NCI-H748 (cell line): ENCODE measurements at regions not wholly inside any gene's neighbourhood (a gene's known extent, or its start where the extent isn't known, plus 50 kb on each side); places are given as distances from the start of the nearest gene placed in this dataset.
A peak's percentile ranks its signal among the peaks of the same experiment; 100 is the strongest.

Experiments used
- DNase-seq: peaks from one replicate; lab custom pipeline; 2025; ENCODE audit not compliant: unreplicated experiment; lab: John Stamatoyannopoulos, UW

DNA sequence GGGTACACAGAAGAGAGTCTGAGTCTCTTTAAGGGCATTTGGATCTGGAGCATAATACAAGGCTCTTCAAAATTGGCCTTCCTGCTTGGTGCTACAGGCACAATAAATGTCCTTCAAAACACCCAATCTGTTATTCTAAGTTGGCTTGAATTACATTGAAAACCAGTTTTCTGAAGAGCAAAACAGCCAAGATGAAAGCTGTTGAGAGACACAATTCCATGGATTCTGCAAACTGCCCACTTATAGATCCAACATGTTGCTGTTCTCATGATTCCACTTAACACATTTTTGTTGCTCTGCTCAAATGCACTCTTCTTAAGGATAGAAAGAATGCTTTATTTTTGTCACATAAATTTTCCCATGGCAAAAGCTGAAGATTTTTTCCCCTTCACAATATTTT is 525.9 kb upstream of the CDH8 start:
- no peak for DNase-seq

DNA sequence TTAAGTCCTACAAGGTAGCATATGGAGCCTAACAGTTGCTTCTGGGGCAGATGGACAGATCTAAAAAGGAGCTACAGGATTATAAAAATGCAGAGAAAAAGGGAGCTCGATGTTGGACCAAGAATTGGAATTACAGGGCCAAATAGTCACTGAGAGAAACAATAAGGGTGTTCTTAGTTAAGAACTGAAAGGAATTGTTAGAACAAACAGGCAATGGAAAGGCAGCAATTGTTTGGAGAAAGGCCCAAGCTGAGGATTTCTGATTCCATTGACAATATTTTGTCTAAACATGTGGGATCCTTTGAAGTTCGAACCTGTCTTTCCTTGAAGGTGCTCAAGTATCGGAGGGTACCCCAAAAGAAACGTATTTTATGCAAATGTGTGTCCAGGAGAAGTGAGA is 513.6 kb upstream of the CDH8 start:
- DNase-seq = no peak

GRCh38 chr16:62548095-62548494 is 511.9 kb upstream of the CDH8 start:
- DNase-seq = no peak

DNA sequence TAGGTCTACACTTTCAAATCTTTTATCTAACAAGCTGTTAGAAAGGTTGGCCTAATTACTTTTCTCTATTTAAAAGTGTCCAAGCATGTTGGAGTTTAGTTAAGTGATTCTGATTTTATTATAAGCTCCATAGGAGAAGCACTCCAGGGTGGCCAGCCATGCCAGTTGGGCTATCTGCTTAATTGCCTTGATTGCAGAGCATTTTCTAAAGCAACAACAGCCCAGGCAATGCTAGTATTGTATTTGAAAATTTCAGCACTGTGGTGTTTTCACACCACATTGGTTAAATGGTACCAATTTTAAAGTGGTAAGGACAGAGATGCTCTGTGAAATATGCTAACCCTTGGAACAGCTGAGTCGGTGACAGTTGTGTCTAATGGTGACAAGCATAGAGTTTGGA is 510.5 kb upstream of the CDH8 start:
- no peak for DNase-seq

DNA sequence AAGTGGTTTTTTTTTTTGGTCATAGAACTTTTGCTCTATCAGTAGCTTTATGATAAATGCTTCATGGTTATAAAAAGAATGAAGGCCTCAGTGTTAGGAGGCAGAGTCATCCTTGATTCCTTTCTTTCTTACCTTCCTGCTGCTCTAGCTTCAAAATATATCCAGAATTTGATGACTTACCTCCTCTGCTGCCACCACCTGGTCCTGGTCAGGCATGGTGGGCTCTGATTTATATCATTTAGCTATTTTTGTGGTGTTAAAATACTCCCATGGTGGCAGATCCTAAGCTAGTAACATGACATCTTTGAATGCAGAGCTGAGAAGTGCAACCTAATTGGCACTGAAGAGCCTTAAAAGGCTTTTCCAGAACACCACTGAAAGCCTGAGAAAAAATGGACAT is 508.8 kb upstream of the CDH8 start:
- no peak for DNase-seq

DNA sequence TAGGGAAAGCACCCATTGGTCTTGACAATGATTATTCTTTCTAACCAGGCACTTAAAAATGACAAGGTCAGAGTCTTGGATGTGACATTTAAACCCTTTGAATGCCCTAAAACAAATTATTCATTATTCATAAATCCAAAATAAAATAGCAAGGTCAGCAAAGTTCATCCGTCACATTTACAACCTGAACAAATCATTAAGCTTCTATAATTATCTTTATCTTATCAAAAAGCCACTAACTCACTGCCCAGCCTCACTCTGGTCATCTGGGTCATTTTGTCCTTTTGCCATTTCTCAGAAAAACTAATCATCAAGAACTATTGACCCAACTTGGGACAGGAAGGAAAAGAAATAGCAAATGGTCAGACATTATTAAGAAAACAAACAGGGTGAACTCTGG is 507.3 kb upstream of the CDH8 start:
- DNase-seq = no peak

- DNase-seq = no peak
Observed at GRCh38 chr16:62539657-62540056, 503.4 kb upstream of the CDH8 start.

GRCh38 chr16:62530426-62530825 is 494.2 kb upstream of the CDH8 start:
- DNase-seq = no peak

GRCh38 chr16:62516001-62516400 is 479.8 kb upstream of the CDH8 start:
- no peak for DNase-seq

- no peak for DNase-seq
Observed at GRCh38 chr16:62503073-62503472, 466.8 kb upstream of the CDH8 start.

GRCh38 chr16:62478903-62479458 is 442.7 kb upstream of the CDH8 start:
- no peak for DNase-seq

- DNase-seq = no peak
Observed at GRCh38 chr16:62477796-62478195, 441.6 kb upstream of the CDH8 start.

- DNase-seq = peak; percentile 9
Observed at GRCh38 chr16:62475573-62475972, 439.3 kb upstream of the CDH8 start.

- DNase-seq = no peak
Observed at GRCh38 chr16:62462971-62463370, 426.7 kb upstream of the CDH8 start.

DNA sequence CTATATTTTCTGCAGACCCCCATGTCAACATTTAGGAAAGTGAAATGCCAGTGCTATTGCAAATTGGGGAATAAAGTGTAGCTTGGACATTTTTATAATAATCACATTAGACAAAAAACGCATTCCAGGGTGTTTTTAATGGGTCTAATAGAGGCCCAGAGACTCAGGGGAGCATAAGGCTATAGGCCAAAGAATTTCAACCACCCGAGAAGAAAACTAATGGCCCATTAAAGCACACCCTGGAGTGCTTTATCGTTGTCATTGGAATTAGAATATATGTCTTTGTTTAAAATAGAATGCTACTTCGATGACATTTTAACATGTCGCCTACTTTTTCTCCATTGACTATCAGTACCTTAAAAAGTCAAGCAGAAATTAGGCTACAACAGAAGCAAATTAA is 414.1 kb upstream of the CDH8 start:
- DNase-seq = no peak

- DNase-seq = no peak
Observed at GRCh38 chr16:62445909-62446308, 409.7 kb upstream of the CDH8 start.

DNA sequence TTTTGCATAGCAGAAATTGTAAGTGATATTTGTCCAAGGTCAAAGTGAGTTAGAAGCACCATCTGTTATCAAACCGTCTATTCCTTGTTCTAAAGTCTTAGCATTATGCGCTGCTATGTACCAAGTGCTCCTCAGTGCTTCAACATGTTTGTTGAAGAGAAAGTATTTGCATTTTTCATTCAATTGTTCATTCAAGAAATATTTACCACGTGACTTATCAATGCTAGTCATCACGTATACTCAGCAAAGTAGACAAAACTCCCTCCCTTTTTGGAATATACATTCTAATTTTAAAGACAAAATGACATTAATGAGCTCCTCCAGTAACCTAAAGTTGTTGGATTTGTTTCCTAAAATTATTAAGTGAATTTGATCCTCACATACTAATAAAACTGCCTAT is 388.0 kb upstream of the CDH8 start:
- DNase-seq = no peak

- DNase-seq = no peak
Observed at GRCh38 chr16:62408760-62409159, 372.5 kb upstream of the CDH8 start.

- no peak for DNase-seq
Observed at GRCh38 chr16:62406387-62406786, 370.1 kb upstream of the CDH8 start.

DNA sequence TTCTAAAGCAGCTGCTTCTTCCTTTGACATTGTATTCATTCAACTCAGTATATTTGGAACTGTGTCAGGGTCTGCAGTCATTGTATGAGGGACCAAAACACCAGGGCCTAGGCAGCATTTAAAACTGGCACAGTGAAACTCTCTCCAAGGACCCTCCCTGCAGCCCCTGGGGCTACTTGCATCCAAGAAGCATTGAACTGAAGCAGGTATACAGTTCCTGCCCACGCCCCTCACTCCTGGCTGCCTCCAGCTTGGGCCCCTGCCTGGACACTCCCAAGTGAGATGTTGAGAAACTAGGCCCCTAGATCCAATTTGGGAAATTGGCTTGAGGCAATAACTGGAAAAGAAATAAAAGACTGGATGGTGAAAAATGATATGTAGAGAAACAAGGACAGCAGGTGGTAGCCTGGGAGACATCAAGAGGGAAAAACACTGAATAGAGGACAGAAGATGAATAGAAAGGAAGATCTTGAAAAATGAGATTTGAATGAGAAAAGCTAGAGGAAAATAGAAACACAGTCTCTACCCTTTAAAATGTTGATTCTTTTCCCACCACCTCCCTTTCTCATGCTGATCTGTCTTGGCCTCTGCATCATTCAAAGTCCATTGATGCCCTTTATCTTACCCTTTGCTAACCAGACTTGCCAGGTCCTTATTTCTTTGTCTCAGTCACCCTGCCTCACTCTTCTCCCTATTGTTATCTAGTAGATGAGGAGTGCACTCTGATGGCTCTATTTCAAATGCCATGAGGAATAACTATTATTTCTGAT is 368.8 kb upstream of the CDH8 start:
- peak; percentile 23 for DNase-seq

DNA sequence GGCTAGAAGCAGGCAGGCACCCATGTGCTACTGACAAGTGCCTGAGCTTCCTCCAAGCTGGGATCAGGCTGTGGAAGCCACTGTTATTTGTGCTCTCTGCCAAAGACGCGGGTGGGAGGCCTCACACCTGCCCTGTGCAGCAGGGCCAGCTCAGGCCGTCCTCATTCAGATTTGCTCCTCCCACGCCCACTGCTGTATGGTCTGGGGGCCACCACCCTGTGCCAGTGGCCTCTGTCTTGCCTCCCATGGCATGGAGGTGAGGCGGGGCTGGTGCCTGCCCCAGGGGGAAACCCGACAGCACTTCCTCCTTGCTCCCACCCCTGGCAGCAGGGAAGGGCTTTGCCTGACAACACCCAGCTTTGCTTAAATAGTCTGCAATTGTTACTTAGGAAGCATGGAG is 356.5 kb upstream of the CDH8 start:
- DNase-seq = peak; percentile 9

DNA sequence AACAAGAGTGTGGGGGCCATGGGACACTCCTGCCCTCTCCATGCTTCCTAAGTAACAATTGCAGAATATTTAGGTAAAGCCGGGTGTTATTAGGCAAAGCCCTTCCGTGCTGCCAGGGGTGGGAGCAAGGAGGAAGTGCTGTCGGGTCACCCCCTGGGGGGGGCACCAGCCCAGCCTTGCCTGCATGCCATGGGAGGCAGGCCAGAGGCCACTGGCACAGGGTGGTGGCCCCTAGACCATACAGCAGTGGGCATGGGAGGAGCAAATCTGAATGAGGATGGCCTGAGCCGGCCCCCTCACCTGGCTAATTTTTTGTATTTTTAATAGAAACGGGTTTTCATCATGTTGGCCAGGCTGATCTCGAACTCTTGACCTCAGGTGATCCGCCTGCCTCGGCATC is 355.7 kb upstream of the CDH8 start:
- DNase-seq = no peak

GRCh38 chr16:62391134-62391533 is 354.9 kb upstream of the CDH8 start:
- DNase-seq = no peak
